NCI-H128 (cell line): ENCODE measurements at regions not wholly inside any gene's neighbourhood (a gene's known extent, or its start where the extent isn't known, plus 50 kb on each side); places are given as distances from the start of the nearest gene placed in this dataset.

Experiments
- DNase-seq: peaks from one replicate; lab custom pipeline; 2025; ENCODE audit not compliant: unreplicated experiment; lab: John Stamatoyannopoulos, UW

DNA sequence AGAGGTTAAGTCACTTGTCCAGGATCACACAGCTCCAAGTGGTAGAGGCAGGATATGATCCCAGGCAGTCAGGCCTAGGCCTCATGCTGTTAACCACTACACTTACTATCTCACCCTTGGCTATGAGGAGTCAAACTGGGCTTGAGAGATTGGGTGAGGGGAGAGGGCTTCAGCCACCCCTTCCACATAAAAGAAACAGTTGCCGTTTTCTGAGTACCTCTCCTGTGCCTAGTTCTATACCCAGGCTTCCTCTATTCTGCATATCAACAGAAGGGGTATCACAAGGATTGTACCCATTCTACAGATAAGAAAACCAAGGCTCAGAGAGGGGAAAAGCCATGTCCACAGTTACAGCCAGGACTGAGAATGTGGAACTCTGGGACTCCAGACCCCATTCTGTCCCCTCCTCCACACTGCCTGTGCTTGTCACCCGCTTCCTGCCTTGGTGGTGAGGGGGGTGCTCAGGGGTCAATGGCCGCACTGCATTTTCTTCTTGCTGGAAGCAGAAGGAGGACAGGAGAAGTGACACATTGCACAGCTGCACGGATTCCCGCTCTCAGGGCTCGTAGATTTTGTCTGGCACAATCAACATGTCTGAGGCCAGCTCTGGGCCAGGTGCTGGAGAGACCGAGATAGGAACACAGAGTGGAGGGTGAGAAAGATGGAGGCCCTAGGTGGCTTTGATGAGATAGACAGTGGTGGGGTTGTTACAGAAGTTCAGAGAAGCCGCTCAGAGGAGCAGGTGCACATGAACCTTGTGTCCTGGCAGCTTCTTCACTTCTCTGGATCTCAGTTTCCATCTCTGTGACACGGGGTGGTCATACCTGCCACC is 108.4 kb upstream of the PTPN1 start:
- no peak for DNase-seq

GRCh38 chr20:50403565-50404418 is 106.4 kb upstream of the PTPN1 start:
- no peak for DNase-seq

DNA sequence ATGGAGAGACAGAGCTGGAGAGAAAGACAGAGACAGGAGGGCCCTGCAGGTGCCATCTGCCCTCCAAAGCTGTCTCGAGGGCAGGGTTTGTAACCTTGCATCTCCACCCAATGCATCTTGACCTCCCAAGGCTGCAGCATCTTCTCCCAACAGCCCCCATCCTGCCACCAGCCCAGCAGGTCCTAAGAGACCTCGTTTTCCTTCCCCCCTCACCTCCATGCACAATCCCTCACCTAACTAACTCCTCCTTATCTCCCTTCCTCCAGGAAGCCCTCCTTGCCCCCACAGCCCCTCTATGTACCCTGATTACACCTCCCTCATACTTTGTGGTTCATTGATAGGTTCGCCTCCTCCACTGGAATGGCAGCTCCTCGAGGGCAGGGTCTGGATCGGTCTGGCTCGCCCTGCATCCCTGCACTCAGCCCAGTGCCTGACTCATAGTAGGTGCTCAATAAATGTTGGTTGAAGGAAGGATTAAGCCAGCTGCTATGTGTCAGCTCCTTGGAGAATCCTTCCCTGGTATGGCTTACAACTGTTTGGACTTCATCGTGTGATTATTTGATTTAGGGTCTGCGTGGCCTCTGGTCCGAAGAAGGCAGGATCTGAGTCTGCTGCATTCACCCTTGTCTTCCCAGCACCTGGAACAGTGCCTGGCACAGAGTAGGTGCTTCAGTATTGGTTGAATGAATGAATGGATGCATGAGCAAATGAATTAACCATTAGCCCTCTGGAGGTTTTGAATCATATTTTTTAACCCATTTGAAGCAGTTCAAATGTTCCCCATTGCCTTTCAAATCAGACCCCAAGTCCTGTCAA is 105.6 kb upstream of the PTPN1 start:
- DNase-seq: no peak

GRCh38 chr20:50405235-50405914 is 104.8 kb upstream of the PTPN1 start:
- DNase-seq: no peak

DNA sequence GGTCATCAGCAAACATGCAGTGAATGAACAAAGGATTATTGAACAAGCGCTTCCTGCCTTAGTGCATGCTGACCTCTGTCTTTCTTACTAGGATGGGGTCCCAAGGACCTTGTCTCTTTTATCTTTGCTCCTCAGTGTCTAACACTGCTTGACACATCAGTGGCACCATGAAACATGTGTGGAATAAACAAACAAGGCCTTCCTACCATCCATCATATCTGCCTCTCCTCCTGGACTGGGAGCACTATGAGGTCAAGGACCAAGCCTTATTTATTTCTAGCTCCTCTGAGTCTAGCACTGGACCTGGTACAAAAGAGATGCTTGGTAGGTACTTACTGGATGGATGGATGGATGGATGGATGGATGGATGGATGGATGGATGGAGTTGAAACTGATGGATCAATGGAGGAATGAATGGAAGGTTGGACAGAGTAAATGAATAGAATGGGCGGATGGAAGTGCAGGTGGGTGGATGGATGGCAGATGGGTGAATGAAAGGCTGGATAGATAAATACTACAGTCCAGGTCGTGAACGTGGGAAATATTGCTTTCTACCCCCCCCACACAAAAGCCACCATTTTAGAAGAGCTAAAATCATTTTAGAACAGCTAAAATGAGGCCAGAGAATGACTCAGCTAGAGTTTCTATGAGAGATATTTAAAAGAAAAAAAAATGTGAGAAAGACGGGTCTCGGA is 104.1 kb upstream of the PTPN1 start:
- no peak for DNase-seq

DNA sequence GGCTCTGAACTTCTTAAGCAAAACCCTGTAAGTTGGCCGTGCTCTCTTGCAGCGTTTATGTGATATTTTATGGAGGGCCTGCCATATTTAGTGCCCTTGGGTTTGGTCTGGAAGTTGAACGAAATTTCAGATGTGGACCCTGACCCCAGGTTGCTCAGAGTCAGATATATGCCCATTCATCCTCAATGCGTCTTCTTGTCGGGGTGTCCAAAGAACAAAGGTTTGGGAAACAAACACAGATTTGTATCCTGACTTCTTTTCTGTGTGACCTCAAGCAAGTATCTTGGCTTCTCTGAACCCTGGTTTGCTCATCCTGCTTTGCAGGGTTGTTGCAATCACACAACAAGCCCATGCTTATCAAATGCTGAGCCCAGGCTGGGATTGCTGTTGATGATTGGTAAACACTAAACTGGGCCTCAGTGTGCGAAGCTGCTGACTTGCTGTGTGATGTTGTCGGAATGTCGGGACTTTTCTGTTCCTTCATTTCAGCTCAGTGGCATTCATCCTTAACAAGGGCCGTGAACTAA is 103.5 kb upstream of the PTPN1 start:
- no peak for DNase-seq

DNA sequence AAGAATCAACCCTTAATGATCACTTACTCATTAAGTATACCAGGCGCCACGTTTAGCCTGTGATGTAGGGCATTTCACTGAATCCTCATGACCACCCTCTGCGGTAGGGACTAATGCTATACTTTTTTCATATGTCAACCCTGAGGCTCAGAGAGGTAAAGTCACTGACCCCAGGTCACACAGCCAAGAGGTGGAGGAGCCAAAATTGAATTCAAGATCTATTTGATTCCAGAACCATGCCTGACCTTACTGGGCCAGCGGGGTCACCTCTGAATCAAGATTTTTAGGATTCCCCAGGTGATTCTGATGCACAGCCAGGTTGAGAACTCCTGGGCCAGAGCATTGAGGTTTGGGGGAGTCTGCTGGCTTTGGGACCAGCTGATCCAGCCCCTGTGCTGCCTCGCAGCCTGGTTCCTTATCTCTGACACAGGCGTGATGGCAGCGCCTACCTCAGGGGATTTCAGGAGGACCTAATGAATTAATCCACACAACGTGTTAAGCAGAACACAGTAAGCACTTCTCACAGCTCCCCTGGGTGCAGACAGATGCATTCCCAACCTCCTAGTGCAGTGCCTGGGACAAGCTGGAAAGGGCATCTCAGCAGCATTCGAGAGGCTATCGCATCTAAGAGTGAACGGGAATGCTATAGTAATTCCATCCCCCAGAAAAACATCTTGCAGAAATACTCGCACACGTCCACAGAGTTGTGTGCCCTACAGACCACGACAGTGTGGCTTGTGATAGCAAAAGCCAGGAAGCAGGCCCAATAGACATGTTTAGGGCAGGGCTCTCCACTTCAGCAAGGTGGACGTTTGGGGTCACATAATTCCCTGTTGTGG is 101.4 kb upstream of the PTPN1 start:
- DNase-seq: no peak

DNA sequence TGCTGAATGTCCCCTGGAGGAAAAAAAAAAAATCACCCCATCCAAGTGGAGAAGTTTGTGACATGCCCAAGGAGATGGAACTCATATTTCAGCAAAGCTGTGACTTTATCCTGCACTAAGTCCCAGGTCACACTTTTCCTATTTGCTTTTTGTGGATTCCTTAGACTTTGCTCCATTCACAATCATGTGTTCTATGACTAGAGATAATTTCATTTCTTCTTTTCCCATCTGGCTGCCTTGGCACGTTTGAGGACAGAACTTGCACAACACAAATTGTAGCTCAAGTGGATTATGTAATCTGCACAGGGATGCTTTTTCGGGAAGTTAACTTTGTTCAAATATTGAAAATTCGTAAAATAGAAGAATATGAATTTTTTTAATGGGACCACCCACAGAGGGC is 100.7 kb upstream of the PTPN1 start:
- DNase-seq: no peak

DNA sequence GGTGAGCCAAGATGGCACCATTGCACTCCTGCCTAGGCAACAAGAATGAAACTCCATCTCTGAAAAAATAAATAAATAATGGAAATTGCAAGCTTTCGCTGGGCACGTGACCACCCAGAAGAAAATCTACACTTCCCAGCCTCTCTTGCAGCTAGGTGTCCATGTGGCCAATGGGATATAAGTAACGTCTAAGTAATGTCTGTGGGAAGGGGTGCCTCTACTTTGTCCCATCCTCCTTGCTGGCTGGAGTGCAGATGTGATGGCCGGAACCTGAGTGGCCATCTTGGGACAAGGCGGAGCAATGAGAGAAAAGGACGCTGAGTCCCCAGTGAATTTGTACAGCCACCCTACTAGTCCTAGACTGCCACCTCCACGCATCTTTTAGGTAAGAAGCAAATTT is 99.8 kb upstream of the PTPN1 start:
- DNase-seq: no peak

DNA sequence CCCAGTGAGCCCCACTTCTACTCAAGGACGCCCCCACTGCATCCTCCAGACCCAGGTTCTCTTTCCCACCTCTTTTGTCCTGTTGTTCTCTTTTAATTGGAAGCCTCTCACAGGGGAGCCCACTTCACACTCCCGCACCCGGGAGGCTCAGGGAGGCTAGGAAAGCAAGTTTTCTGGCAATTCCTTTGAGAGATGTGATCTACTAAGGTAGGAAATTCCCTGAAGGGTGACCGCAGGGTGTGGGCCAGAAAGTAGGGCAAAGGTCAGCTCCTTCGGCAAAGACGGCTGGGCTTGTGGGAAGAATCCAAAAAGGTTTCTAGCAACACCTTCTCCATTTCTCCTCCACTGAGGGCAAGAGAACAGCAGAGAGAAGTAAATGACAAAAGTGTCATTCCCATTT is 98.1 kb upstream of the PTPN1 start:
- no peak for DNase-seq

- DNase-seq: no peak
Observed at GRCh38 chr20:50412499-50412898, 97.7 kb upstream of the PTPN1 start.

- DNase-seq: no peak
Observed at GRCh38 chr20:50413088-50413500, 97.1 kb upstream of the PTPN1 start.

DNA sequence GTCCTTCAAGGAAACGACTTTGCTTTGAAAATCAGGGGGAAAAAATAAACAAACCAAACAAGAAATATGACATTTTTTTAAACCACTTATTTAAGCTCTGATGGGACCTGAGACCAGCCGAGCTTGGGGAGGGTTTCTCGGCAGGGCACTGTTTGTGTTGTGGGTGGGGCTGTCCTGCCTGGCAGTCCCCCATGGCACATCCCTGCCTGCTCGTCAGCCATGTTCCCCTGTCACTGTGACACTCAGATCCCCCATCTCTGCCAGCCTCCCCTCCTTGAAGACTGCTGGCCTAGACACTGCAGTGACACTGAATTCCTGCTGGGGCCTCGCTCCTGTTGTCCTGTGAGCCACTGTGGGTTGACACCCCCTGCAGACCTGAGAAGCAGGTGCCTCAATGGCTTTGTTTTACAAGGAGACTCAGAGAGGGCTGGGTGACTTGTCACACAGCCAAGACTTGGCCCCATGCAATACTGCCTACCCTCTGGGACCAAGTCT is 95.1 kb upstream of the PTPN1 start:
- DNase-seq: no peak

- no peak for DNase-seq
Observed at GRCh38 chr20:50415516-50416268, 94.5 kb upstream of the PTPN1 start.

DNA sequence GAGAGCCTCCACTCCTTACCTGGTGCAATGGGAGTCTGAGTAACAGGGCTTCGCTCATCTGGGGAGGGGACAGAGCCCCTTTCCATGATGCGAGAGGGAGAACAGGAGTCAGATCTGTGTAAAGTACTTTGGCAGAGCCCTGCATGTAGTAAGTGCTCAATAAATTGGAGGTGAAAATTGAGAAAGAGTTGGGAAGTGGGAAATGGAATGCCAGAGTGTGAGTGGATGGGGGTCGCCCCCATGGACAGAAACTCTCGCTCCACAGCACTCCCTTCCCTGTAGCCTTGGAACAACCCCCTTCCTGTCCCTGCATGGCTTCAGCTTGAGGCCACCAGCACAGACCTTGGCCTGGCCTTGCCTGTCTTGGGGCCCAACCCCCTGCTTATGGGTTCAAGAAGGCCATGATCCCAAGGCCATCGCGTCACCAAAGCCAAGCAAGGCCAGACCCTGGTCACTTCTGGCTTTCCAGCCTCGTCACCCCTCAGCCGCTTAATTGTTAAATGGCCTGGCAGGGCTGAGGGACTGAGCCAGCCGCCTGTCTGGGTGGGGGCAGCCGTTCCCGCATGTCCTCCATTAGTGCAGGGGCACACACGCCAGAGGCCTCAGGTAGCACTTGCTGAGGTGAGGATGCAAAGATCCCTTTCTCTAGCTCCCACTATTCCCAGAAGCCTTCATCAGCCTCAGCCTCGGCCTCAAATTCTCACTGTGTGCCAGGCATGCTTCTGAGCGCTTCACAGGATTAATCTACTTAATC is 93.7 kb upstream of the PTPN1 start:
- DNase-seq: no peak

DNA sequence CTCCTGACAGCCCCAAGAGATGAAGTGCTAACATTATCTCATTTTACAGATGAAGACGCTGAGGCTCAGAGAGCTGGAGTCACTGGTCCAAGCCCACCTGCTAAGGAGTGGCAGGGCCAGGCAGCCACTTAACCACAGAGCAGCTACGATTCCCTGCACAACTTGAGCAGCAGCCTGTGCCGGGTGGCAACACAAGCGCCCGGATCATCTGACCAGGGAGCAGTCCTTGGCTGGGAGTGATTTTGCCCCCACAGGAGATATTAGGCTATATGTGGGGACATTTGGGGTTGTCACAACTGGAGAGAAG is 93.2 kb upstream of the PTPN1 start:
- no peak for DNase-seq

GRCh38 chr20:50417484-50418235 is 92.5 kb upstream of the PTPN1 start:
- no peak for DNase-seq
